ENCODE measurements at regions not wholly inside any gene's neighbourhood (a gene's known extent, or its start where the extent isn't known, plus 50 kb on each side); places are given as distances from the start of the nearest gene placed in this dataset.

GRCh38 chr19:28534766-28535351 lies 678.1 kb downstream of the UQCRFS1 start:
- TF ChIP-seq CTCF (IDR thresholded peaks at IDR 0.05) (no peak), PREB (CRISPR knock-in tag; IDR thresholded peaks at IDR 0.05; ENCODE audit: borderline replicate concordance) (no peak), FOXK1 (CRISPR knock-in tag; IDR thresholded peaks at IDR 0.05) (no peak), NR3C1 (CRISPR knock-in tag; conservative IDR thresholded peaks at IDR 0.05; ENCODE audit: low read depth) (no peak), ESRRA (CRISPR knock-in tag; IDR thresholded peaks at IDR 0.05; ENCODE audit: borderline replicate concordance) (no peak), ETV6 (CRISPR knock-in tag; IDR thresholded peaks at IDR 0.05) (no peak)

All from WTC11 (cell line).